OCI-LY3 (cell line): ENCODE measurements at regions not wholly inside any gene's neighbourhood (a gene's known extent, or its start where the extent isn't known, plus 50 kb on each side); places are given as distances from the start of the nearest gene placed in this dataset.

Source experiments
- CTCF ChIP-seq: fragments of 200-600, 300-600 bp; sonication (generic); IDR thresholded peaks from 2 replicates; pipeline ENCODE4 v1.5.1; 2014; ENCODE audit warnings: antibody characterized with exemption, low read length, low read depth
- EZH2phosphoT487 ChIP-seq: fragments of 200-600 bp; shearing (Covaris generic); IDR thresholded peaks from 2 replicates; pipeline ENCODE4 v1.6.1; 2018; ENCODE audit warnings: antibody characterized with exemption, mixed run types, low read depth

- no peak for TF ChIP-seq CTCF
- TF ChIP-seq EZH2phosphoT487 = no peak
Measured at GRCh38 chr17:72380737-72381136, 259.9 kb downstream of the SOX9 start.
